Islet of Langerhans (tissue), 1 donor: ENCODE measurements at regions not wholly inside any gene's neighbourhood (a gene's known extent, or its start where the extent isn't known, plus 50 kb on each side); places are given as distances from the start of the nearest gene placed in this dataset.

Source experiments
- FAIRE-seq: peaks from one replicate; lab custom pipeline; 2011; peaks lifted over from hg19 to GRCh38; lab: Jason Lieb, UNC

DNA sequence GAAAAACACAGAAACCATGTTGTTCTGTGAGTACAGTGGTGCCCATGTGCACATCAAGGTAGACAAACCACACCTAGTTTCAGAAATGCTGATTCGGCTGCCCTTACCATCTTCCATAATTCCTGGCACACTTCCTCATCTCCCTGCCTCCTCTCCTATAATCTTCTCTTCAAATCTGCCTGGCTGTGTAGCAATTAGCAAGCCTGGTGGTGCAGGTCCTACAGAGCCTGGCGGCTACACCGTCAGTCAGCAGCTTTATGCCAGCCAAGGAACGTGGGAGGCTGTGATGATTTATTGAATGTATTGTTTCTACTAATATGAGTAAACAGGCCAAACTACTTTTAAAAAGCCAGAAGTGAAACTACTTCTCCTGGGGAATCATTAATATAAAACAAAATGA, 106.8 kb downstream of the SEMA6D start:
- FAIRE-seq, result no peak

DNA sequence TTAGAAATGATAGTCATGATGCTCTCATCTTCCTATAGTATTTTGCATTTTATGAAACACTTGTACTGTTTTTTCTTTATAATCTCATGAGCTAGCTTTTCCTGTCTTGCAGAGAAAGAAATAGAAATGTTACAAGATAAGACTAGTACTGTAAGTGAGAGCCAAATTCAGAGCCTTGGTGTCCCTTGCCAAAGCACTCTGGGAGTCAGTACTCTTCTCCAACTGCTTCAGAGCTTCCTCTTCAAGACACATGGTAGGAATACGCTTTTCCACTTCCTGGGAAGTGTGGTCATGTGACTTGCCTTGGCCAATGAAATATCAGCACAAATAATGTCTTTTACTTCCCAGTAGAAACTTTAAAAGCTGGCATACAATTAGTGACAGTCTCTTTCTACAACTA, 112.4 kb downstream of the SEMA6D start:
- FAIRE-seq, result no peak

DNA sequence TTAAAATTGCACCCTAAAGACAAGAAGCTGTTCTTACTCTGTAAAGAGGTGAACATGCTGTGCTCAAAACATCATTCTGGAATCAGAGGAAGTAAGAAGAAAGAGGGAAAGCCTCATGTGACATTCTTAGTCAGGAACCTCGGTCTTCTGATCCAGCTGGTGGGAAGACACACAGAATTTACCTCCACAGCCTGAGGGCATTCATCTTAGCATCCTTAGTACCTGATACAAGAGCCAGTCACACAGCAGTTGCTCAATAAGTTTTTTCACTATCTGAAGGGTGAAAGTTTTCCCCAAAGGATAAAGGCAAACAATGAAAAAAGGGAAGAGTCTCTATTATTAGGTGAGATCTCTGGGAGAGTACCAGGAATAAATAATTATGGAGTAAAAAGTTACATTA, 116.8 kb downstream of the SEMA6D start:
- no peak for FAIRE-seq

DNA sequence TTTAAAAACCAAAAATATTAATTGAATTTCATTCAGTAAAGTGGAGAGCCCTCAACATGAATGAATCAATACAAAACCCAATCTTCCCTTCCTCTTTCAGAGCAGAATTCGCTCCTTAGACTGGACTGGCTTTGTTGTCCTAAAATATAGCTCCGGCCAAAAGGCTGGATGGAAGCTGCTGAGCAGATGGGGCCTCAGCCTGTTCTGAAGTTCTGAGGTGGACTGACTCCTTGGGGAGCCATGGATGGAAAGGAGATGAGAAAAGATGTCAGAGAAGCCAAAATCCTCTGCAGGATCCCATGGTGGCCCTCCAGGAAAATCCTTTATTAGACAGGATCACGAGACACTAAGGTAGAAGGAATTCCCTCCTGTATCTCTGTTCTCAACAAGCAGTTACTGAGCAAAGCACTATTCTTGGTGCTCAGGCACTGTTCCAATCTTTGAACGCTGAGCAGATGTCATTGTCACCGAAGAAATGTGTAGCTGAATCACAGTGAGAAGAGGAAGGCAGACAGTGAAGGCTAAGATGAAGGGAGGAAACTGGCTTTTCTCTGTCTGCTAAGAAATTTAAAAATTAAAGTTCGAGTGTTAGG, 122.0 kb downstream of the SEMA6D start:
- no peak for FAIRE-seq

DNA sequence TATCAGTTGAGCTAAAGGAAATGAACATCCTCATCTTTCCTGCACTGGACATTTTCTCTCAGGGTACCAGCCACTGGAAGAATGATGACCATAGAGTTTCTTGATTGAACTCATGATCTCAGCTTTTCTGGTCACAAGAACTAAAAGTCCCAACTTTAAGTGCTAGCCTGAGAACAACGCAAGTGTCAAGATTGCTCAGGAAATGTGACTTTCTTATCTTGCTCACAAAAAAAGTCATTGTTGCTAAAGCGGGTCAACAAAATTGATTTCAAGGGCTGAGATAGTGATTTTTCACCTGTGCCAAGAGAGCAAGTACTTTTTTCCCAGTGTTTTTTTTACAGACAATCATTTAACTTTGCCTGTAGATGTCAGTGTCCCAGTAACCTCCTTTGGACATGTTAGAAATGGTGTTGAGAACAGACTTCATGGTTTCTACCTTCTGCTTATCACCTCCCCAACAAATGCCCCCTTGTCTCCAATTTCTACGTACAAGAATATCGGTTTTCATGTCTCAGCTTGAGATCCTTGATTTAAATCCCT, 125.9 kb downstream of the SEMA6D start:
- FAIRE-seq, result no peak

DNA sequence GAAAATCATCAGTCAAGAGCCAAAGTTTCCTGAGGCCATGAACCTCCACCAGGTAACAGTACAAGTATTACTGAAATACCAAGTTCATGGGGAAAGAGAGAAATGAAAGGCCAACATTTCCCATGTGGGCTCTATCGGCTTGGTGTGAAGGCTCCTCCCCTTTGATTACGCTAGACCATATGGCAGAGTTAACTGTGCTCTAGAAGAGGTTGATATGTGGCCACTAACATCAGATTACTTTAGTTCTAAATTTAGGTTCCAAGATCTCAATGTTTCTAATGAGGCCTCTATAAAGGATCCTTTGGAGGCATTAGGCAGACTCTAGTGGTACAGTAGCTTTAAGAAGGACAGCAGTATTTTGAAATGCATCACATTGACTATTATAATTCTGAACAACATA, 127.1 kb downstream of the SEMA6D start:
- FAIRE-seq, result no peak

DNA sequence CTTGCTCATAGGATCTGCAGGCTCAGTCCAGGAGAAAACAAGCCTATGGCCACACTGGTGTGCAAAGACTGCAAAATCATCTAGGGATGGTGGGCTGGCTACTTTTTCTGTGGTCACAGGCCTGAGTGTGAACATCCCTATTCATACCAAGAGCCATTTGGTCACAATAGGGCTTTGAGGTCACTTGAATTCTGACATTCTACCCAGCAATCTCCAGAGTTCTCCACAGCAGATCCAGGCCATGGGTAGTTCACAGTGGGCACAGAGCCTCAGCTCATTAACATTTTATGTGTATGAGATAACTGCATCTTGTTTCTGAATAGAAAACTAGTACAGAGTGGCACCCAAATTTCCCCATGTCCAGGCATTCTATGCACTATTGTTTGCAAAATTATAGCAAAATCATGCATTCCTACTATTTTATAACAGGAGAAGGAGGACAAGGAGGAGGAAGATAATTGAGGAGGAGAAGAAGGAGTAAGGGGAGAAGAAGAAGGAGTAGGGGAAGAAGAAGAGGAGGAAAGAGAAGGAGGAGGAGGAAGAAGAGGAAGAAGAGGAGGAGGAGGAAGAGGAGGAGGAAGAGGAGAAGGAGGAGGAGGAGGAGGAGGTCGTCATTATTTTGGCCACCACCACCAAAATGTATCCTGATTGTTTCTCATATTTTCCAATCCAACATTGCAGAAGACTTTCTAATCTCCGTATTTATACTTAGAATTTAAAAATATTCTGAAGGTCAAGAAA, 129.0 kb downstream of the SEMA6D start:
- no peak for FAIRE-seq

DNA sequence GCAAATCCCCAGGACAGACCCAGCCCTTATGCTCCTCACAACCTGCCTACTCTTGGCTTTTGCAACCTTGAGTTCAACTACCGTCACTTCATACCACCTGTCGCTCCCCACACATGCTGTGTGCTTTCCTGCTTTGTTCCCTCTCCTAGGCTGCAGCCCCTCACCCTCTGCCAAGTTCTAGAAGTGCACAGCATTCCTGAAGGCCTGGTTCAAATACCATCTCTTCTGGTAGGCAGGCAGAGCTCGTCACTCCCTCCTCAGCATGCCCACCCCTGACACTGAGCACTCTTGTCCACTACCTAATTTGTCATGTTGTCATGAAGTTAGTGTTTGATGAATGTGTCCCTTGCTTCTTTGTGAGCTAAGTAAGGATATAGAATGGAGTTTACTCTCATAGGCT, 129.6 kb downstream of the SEMA6D start:
- no peak for FAIRE-seq

DNA sequence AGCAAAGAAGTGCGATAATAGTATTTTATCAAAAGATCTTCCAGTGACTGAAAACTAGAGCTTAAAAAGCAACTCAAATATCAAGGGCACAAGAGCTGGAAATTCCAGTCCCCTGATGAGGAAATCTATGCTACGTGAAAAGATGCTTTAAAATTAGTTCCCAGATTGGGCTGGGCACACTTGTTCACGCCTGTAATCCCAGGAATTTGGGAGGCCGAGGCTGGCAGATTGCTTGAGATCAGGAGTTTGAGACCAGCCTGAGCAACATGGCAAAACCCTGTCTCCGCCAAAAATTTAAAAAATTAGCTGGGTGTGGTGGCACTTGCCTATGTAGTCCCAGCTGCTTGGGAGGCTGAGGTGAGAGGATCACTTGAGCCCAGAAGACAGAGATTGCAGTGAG, 138.8 kb downstream of the SEMA6D start:
- FAIRE-seq, result no peak

DNA sequence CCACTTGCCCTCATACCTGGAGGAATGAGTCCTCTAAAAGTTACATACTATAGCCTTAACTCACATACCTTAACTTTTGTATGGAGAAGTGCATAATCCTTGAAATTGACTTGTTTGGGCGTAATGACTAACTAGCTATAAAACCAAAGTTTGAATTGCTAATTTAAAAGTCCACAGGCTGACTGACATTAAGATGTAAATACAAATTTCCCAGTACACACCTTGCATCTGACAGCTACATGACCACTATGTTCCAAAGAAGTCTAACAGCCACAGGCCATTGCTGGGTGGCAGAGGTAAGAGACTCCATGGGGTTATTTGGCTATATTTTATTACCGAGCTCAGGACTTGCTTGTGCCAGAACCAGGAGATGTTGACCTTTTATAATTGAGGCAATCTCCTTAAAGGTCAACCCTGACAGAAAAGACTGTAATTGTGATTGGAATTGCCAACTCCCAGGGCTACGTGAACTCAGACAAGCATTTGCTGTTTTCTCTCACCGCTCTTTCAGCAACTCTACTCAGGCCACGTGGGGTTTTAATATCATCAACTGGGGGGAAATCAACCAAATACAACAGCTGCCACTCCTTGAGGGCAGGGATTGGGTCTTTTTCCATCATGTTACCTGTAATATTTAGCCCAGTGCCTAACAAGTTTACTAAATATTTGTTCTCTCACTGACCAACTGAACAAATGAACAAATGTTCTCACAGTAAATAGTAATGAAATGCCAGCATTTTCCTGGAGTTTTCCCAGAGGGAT, 139.9 kb downstream of the SEMA6D start:
- no peak for FAIRE-seq

DNA sequence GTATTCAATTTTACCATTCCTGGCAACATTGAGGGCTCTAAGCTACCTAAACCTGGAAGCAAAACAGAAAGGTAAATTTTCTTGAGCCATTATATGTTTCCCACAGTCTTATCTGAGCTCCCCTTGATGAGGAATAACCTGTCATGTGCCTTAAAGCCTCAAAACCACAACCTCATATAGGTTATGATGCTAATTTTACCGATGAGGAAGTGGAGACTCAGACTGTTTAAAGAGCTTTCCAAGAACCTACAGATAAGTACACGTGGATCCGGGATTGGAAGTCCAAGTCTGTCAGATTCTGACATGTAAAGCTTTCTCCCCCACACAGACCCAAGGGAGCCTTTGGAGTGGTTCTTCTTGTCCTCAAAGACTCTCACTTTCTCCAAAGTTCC, 140.5 kb downstream of the SEMA6D start:
- FAIRE-seq, result no peak

DNA sequence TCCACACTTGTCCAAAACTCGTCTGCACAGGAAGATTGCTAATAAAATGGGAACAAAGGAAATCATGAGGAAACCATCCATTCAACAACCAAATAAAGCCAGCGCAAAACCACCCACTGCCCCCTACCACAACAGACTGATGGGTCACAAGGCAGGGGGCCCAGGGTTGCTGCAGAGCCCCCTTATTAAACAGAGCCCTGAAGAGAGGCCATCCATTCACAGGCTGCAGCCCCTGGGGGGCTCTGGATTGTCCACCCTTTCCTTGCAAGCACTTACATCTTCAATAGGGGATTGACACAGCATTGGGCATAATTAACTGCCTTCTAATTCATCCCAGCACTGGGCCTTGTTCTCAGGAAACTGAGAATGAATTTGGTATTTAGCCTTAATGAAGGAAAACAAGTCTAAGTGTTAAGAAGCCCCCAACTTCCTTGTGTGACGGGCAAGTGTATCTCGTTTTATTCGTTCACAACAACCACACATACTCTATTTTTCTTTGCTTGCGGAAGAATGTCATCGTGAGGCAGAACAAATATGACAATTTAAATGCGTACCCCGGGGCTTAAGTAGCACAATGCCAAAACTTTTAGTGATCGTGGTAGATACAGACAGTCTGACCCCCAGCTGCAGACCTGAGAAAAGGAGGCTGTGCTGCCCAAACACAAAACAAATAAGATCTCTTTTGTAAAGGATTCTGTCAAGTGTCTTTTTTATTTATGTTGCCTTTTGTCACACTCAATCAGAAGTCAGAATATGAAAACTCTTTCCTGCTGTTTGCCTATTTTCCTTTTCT, 144.0 kb downstream of the SEMA6D start:
- FAIRE-seq, result no peak

DNA sequence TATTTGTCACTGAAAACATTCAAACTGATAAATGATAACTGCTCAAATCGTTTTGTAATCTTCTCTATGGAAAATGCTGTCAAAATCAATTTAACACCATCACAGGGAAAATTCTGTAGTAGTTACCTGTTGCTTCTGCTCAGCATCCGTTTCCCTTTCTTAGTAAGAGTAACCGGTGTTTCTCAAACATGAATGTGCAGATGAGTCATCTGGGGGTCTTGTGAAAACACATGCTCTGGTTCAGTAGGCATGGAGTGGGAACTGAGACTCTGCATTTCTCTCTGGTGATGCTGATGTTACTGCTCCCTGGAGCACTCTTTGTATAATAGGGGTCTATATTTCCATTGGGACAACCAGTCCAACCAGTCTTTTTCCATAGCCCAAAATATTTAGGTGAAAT, 145.1 kb downstream of the SEMA6D start:
- no peak for FAIRE-seq

DNA sequence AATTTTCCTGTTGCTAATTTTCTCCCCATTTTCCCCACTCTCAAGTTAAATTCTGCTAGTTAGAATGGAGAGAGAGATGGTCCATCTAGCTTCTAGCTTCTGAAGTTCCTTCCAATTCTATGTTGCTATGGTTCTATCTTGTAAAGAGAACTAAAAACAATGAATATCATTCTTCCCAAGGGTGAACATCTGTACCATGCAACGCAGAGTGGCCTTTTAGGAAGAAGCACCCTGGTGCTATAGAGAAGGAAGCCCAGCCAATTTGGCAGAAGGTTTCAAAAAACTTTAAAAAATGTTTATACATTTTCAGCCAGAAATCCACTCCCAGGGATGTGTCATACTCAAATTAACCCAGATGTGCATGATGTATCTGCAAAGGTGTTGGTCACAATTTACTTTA, 149.1 kb downstream of the SEMA6D start:
- FAIRE-seq, result no peak

DNA sequence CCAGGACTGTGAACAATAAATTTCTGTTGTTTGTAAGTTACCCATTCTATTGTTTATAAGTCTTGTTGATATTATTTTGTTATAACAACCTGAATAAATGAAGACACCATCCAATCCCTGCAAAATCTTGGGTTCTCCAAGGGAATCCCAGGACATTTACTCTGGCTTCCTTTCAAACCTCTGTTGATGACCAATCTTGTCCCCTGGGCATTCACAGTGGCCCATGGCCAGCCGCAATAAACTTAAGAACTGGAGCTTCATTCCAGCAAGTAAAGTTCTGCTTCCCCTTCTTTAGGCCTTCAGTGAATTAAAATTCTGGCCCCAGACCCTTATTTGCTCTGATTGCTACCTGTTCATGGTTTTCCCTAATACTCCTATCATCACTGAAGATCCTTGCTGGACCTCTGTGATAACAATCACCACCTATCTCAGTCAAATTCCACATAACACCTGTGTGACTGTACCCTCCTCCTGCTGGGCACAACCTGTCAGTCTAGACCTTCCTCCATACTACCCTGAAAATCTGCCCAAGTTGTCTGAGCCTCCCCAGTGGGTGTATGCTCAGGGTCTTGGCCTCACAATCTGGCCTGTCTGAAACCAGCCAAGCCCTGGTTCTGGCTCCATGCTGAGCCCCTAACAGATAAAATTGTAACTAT, 153.1 kb downstream of the SEMA6D start:
- FAIRE-seq, result no peak

DNA sequence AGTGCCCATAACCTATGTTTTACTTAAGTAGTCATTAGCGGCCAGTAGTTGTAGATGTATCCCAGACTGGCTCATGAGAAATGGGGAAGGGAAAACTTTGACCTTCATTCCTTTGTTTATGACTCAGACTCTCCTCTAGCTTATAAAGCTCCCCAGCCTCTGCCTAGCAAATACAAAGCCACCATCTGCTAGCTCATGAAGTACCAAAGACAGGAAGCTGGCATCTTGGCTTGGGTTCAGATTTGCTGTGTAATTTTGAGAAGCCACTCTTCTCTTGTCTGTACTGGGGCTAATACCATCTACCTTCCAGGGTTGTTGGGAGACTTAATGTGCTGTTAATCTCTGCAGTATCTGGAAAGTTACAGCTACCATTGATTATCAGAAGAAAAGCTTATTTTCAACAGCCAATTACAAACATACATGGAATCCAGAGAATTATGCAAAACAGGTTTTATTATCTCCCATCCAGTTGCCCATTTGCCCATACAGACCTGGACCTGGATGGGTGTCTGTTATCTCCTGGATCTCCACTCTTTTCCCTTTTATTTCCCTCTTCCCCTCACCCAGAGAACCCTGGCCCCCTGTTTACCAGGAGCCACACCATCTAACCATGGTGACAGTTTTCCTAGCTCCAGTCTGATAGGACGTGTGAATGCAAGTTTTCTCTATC, 153.8 kb downstream of the SEMA6D start:
- peak; percentile 58 for FAIRE-seq

DNA sequence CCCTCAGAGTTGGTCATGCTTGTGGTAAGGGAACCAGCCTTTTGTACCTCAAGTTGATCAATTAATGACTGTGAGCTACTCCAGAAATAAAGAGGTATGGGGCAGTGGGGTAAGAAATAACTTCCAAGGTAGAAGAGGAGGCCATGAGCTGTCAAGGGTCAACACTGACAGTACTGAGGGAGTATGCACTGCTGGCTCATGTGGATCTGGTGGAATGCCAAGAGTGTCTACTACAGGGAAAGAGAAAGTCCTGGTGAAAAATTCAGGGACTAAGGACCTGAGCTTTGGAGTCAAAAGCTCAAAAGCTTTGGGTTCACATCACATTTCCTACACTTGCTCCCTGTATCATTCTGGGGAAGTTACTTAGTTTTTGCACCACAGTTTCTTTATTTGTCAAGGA, 154.9 kb downstream of the SEMA6D start:
- no peak for FAIRE-seq

DNA sequence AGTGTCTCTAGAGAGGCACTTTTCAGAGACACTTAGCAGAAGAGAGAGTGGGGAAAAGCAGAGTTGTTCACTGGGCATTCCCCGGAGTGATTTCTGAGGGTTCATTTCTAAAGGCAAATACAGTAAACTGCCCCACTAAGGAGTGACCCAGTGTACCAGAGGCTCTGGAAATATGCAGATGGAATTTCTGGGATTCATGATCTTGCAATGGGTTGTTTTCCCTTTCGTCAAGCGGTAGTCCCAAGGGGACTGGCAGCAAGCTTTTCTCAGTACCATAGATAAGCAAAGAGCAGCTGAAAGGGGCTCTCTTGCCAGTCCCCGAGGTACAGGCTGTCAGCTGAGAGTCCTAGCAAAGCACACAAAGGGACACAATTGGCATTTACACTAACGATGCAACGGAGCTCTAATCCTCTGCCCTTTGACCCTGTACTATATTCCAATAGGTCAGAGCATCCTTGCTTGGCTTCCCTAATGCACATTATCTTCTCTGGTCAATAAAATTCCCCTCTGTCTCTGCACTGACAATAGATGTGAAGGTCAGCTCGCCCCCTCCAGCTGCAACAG, 155.6 kb downstream of the SEMA6D start:
- no peak for FAIRE-seq

DNA sequence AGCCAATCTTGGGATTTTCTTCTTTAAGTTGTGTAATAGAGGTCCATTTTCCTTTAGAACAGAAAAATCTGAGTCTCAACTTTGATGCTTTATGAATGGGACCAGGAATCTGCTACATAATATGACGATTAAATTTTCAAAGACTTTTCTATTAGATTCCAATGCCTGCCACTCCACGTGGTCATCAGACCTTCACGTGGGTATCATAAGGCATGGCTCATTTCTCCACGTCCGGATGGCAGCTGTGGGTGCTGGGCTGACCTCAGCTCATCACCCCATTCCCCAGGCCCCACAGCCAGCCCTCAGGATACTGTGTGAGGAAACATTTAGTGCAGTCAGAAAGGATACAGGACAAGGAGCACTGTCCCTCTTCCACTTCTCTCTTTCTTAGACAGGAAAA, 159.7 kb downstream of the SEMA6D start:
- FAIRE-seq, result no peak

DNA sequence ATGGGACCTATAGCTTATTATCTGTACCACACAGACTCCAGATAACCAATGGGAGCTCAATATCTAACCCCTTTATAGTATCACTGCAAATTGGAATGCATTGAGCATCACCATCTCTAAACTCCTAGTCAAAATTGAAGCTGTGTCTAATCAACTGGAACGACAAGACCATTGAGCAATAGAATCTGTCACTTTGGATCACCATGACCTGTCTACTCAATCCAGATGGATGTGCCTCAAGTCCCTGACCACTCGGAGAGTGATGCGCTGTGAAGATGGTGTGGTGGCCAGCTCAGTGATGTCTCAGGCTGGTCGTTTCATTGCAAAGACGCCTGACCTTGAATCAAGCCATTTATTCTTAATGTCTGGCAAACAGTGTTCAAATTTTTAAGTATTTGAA, 160.5 kb downstream of the SEMA6D start:
- no peak for FAIRE-seq

DNA sequence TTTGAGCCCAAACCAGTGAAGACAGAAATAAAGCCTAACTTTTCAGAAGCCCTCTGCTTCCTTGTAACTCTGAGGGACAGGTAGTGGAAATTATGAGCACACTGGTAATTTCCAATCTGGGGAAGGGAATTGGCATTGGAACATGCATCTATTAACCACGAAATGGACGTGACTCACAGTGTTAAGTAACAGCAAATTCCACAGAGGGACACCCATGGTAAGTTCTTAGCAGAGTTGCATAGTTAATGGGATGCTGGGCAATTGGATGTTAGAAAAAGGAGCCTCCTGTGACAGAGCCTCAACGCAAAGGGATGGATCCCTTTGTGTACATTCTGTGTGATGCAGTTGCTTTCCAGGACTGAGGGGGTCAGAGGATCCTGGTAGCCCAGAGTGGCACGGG, 168.6 kb downstream of the SEMA6D start:
- FAIRE-seq, result no peak
